OCI-LY1 (cell line): ENCODE measurements at regions not wholly inside any gene's neighbourhood (a gene's known extent, or its start where the extent isn't known, plus 50 kb on each side); places are given as distances from the start of the nearest gene placed in this dataset.
"Not testable (repeated sequence)": the region's sequence is repeated elsewhere in the genome, so short reads cannot be mapped to it uniquely, and the experiment has no call there.

Experiments used
- H2AFZ ChIP-seq: fragments of 200-600 bp; sonication (generic), shearing (Covaris generic); 2 replicates; pipeline ENCODE4 v1.6.0; 2014; ENCODE audit warnings: antibody characterized with exemption, mild to moderate bottlenecking, low read length
- H3F3A ChIP-seq: fragments of 200-600 bp; sonication (generic), shearing (Covaris generic); 2 replicates; pipeline ENCODE4 v1.6.0; 2014; ENCODE audit warnings: mild to moderate bottlenecking, antibody characterized with exemption, low read length, moderate library complexity; ENCODE audit not compliant: insufficient read depth
- H3K27ac ChIP-seq: fragments of 200-600 bp; sonication (generic); 2 replicates; pipeline ENCODE4 v1.5.1; 2014; ENCODE audit warnings: low read length, mixed run types, mild to moderate bottlenecking, low read depth; ENCODE audit not compliant: poor library complexity, severe bottlenecking
- H3K27me3 ChIP-seq: fragments of 200-600 bp; sonication (generic); 2 replicates; pipeline ENCODE4 v1.6.0; 2014; ENCODE audit warnings: antibody characterized with exemption, mild to moderate bottlenecking, low read length, moderate library complexity; ENCODE audit not compliant: insufficient read depth
- H3K36me3 ChIP-seq: fragments of 200-600 bp; sonication (generic); 2 replicates; pipeline ENCODE4 v1.6.1; 2014; ENCODE audit warnings: mild to moderate bottlenecking, antibody characterized with exemption, low read length, moderate library complexity, mixed read lengths; ENCODE audit not compliant: insufficient read depth
- H3K4me1 ChIP-seq: fragments of 200-600 bp; sonication (generic); 2 replicates; pipeline ENCODE4 v1.5.1; 2014; ENCODE audit warnings: mild to moderate bottlenecking, low read length, moderate library complexity; ENCODE audit not compliant: insufficient read depth, severe bottlenecking
- H3K4me2 ChIP-seq: fragments of 200-600 bp; sonication (generic), shearing (Covaris generic); 2 replicates; pipeline ENCODE4 v1.6.1; 2014; ENCODE audit warnings: low read length
- H3K4me3 ChIP-seq: fragments of 200-600 bp; sonication (generic); 2 replicates; pipeline ENCODE4 v1.5.1; 2014; ENCODE audit warnings: low read length, low read depth, mild to moderate bottlenecking, mixed read lengths; ENCODE audit not compliant: poor library complexity, severe bottlenecking
- H3K79me2 ChIP-seq: fragments of 200-600 bp; shearing (Covaris generic); 2 replicates; pipeline ENCODE4 v1.6.1; 2016; ENCODE audit warnings: mixed run types, low read length, mixed read lengths; ENCODE audit not compliant: insufficient read depth
- H3K9ac ChIP-seq: fragments of 200-600 bp; sonication (generic), shearing (Covaris generic); 2 replicates; pipeline ENCODE4 v1.6.1; 2014; ENCODE audit warnings: mild to moderate bottlenecking, low read length, mixed read lengths
- H3K9me2 ChIP-seq: fragments of 200-600 bp; sonication (generic), shearing (Covaris generic); 2 replicates; pipeline ENCODE4 v1.6.1; 2014; ENCODE audit warnings: low read depth, mild to moderate bottlenecking, low read length, mixed read lengths
- H3K9me3 ChIP-seq: fragments of 200-600 bp; shearing (Covaris generic); 2 replicates; pipeline ENCODE4 v1.6.1; 2014; ENCODE audit warnings: low read length, mixed read lengths
- H4K20me1 ChIP-seq: fragments of 200-600 bp; sonication (generic), shearing (Covaris generic); 2 replicates; pipeline ENCODE4 v1.6.0; 2016; ENCODE audit warnings: mild to moderate bottlenecking, low read length; ENCODE audit not compliant: insufficient read depth
- EZH2 ChIP-seq: fragments of 200-600 bp; sonication (generic), shearing (Covaris generic); IDR thresholded peaks from 2 replicates; pipeline ENCODE4 v1.8.0; 2017; ENCODE audit warnings: borderline replicate concordance, mixed run types, mild to moderate bottlenecking, antibody characterized with exemption, low read length, moderate library complexity, mixed read lengths
- TF ChIP-seq, protein P1 (sequence below): fragments of 200-600 bp; sonication (generic), shearing (Covaris generic); IDR thresholded peaks from 2 replicates; pipeline ENCODE4 v1.5.1; 2017; ENCODE audit warnings: mild to moderate bottlenecking, antibody characterized with exemption, low read length, moderate library complexity, mixed read lengths

DNA sequence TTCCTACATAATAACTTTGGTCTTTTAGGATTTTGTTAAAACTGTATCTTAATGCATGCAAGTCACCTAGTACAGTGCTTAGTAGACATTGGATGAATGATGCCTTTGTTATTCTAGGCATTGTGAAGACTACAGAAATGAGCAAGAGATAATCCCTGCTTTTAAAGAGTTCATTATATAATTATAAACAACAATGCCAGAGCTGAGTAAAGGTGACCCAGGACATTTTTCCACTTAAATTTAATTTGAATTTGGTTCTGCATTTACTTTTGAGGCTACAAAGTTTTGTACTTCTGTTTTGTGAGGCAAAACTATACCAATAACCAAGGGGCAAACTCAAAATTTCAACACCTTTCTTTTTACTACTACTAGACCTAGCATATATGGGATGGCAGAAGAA, 182.0 kb upstream of the SESN3 start:
- no peaks in the 10 kb centered on the region for H3K4me1 ChIP-seq
- no peaks in the 10 kb centered on the region for H4K20me1 ChIP-seq
- H3K27me3 ChIP-seq: no peaks in the 10 kb centered on the region
- H3F3A ChIP-seq: no peaks in the 10 kb centered on the region
- H3K36me3 ChIP-seq: no peaks in the 10 kb centered on the region
- H3K4me2 ChIP-seq: no peak overlapping the region
- TF ChIP-seq EZH2: no peak
- TF ChIP-seq, protein P1, sequence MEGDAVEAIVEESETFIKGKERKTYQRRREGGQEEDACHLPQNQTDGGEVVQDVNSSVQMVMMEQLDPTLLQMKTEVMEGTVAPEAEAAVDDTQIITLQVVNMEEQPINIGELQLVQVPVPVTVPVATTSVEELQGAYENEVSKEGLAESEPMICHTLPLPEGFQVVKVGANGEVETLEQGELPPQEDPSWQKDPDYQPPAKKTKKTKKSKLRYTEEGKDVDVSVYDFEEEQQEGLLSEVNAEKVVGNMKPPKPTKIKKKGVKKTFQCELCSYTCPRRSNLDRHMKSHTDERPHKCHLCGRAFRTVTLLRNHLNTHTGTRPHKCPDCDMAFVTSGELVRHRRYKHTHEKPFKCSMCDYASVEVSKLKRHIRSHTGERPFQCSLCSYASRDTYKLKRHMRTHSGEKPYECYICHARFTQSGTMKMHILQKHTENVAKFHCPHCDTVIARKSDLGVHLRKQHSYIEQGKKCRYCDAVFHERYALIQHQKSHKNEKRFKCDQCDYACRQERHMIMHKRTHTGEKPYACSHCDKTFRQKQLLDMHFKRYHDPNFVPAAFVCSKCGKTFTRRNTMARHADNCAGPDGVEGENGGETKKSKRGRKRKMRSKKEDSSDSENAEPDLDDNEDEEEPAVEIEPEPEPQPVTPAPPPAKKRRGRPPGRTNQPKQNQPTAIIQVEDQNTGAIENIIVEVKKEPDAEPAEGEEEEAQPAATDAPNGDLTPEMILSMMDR: no peak
- H3K9me2 ChIP-seq: no peaks in the 10 kb centered on the region
- no peak overlapping the region for H3K4me3 ChIP-seq
- no peak overlapping the region for H2AFZ ChIP-seq
- H3K9ac ChIP-seq: no peak overlapping the region
- no peak overlapping the region for H3K27ac ChIP-seq
- H3K79me2 ChIP-seq: no peaks in the 10 kb centered on the region
- H3K9me3 ChIP-seq: no peaks in the 10 kb centered on the region

DNA sequence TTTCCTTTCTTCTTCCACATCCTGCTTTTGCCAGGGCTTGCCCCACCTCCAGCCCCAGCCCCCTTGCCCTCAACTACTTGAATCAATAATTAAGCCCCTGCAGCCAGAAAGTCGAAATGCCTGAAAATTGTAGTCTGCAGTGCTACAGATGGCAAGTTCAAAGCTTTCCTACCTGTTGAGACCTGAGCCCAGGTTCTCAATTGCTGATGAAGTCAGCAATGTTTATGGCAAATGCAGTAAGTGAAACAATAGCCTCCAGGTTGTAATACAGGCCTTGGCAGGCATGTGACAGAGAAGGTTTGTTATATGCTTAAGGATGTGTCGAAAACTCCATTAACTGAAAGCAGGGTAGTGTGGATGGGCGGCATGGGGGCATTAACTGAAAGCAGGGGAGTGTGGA, 181.1 kb upstream of the SESN3 start:
- Histone ChIP-seq H3K4me3 (no peak overlapping the region), H2AFZ (no peak overlapping the region), H3K27me3 (no peaks in the 10 kb centered on the region), H3K27ac (no peak overlapping the region), H3K9ac (no peak overlapping the region), H3K36me3 (no peaks in the 10 kb centered on the region), H3K9me2 (no peaks in the 10 kb centered on the region), H3F3A (no peaks in the 10 kb centered on the region), H3K9me3 (no peaks in the 10 kb centered on the region), H3K4me1 (no peaks in the 10 kb centered on the region), H3K79me2 (no peaks in the 10 kb centered on the region), H4K20me1 (no peaks in the 10 kb centered on the region), H3K4me2 (no peak overlapping the region)
- TF ChIP-seq, protein P1: no peak
- TF ChIP-seq EZH2: no peak

DNA sequence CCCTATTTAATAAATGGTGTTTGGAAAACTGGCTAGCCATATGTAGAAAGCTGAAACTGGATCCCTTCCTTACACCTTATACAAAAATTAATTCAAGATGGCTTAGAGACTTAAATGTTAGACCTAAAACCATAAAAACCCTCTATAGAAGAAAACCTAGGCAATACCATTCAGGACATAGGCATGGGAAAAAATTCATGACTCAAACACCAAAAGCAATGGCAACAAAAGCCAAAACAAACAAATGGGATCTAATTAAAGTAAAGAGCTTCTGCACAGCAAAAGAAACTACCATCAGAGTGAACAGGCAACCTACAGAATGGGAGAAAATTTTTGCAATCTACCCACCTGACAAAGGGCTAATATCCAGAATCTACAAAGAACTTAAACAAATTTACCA, 179.7 kb upstream of the SESN3 start:
- not testable (repeated sequence) for H3K9me3 ChIP-seq, H3F3A ChIP-seq, H3K4me2 ChIP-seq, H3K27me3 ChIP-seq, H4K20me1 ChIP-seq, H2AFZ ChIP-seq, H3K9ac ChIP-seq, H3K9me2 ChIP-seq, H3K36me3 ChIP-seq, H3K4me3 ChIP-seq, H3K27ac ChIP-seq, H3K4me1 ChIP-seq, H3K79me2 ChIP-seq

DNA sequence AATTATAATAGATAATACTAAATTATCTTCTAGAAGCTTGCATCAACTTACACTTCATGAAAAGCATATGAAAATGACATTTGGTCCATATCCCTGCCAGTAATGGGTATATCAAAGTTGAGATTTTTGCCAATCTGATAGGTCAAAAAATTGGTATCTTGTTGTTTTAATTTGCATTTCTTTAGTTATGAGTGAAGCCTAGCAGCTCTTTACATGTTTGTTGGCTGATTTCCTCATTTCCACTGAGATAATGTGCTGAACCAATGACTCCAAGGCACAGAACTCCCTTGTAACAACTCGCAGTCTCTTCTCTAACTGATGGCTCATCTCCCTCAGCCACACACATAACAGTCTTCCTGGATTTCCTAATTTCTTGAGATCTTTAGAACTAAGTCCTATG, 175.3 kb upstream of the SESN3 start:
- no peaks in the 10 kb centered on the region for H3K9me3 ChIP-seq
- no peak overlapping the region for H3K9ac ChIP-seq
- H3F3A ChIP-seq: no peaks in the 10 kb centered on the region
- H3K27ac ChIP-seq: no peak overlapping the region
- H3K9me2 ChIP-seq: no peaks in the 10 kb centered on the region
- TF ChIP-seq, protein P1: no peak
- no peak for TF ChIP-seq EZH2
- no peaks in the 10 kb centered on the region for H3K36me3 ChIP-seq
- H3K4me1 ChIP-seq: no peaks in the 10 kb centered on the region
- no peaks in the 10 kb centered on the region for H4K20me1 ChIP-seq
- no peaks in the 10 kb centered on the region for H3K79me2 ChIP-seq
- no peak overlapping the region for H2AFZ ChIP-seq
- no peak overlapping the region for H3K4me2 ChIP-seq
- no peak overlapping the region for H3K4me3 ChIP-seq
- H3K27me3 ChIP-seq: no peaks in the 10 kb centered on the region
